CD4-positive, alpha-beta T cell treated with Interleukin-6 for 4 hours (primary cell): ENCODE measurements at regions not wholly inside any gene's neighbourhood (a gene's known extent, or its start where the extent isn't known, plus 50 kb on each side); places are given as distances from the start of the nearest gene placed in this dataset.
"Not testable (repeated sequence)": the region's sequence is repeated elsewhere in the genome, so short reads cannot be mapped to it uniquely, and the experiment has no call there.

ENCODE experiments used
- DNase-seq: peaks from one replicate; pipeline ENCODE4 v3.0.0-alpha.2; 2020; ENCODE audit warnings: mixed read lengths

- DNase-seq, result no peak
Measured at GRCh38 chr3:6062261-6063187, 798.4 kb upstream of the GRM7 start.

DNA sequence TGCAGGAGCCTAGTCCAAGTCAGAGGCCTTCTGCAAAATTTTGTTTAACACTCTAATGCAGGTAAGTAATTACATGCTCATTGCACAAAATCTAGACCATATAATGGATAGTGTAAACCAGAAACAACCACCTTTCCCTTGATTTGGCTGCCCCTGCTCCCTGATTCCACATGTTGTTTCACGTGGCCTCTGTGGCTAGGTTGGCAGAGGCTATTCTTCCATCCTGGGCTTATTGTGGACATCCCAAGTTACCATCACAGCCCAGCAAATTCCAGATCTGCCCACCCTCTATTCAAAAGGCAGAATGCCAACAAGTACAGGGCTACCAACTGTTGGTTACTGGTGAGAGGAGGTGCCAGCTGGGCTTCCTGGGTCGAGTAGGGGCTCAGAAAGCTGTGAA lies 794.5 kb upstream of the GRM7 start:
- DNase-seq, result no peak

DNA sequence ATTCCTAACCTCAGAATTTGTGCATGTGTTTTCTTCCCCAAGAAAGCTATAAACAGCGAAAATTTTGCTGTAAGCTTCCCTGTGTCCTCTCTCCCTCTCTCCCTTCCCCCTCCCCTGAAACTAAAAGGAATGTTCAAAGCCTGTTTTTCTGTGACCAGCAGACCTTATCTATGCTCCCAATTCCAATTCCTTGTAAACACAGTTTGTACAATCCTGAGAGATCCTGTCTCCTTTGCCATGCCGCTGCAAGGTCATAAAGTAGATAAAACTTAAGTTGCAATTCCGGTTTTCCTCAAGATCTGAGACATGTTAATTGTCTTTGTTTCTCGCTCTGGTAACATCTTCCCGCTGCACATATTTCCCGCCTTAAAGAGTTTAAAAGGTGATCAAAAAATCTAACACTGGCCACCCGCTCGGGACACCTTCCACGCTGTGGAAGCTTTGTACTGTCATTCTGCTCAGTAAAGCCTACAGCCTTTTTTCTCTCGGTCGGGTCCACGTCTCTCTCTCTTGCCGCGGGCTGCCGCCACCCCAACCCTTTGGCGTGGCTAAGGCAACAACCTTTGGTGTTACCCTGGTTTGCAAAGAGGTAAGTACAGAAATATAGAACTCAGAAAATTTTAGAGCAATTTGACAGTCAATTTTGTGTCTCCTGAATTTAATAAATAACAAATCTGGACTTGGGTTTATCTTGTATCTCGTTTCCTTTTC lies 793.9 kb upstream of the GRM7 start:
- DNase-seq, result not testable (repeated sequence)

DNA sequence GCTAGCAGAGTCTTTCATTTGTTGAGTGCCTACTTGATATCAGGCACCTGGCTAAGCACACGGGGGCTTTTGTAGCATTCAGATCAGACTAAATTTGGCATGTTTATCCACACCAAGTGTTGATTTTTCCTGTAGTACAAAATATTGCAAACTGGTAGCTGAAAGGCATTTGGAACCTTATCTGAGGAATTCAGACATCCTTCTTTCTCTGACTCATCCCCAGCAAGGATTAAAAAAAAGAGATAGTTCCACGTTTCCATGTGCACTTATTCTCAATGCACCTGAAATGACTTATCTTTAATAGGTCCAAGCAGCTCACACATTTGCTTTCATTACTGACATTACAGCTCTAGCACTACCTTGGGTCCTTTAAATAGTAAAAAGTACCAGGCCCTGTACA lies 786.0 kb upstream of the GRM7 start:
- DNase-seq, result no peak

- DNase-seq, result no peak
Measured at GRCh38 chr3:6078436-6078835, 782.5 kb upstream of the GRM7 start.

DNA sequence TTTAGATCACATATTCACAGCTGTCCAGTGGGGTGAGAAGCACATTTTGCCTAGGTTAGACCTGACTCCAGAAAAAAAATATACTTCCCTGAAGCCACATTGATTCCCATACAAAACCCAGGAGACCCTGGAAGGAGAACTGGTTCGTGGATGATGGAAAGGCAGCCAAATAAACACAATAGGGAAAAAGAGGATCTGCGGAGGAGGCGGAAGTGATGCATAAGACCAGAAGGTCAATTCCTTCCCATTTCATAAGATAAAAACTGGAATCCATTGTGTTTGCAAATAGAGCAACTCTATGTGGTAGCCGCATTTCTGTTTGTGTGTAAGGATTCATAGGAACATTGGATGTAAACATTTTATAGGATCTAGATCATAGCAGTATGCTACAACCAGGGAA lies 781.9 kb upstream of the GRM7 start:
- no peak for DNase-seq

- no peak for DNase-seq
Measured at GRCh38 chr3:6079561-6080179, 781.2 kb upstream of the GRM7 start.

GRCh38 chr3:6088433-6088832 lies 772.5 kb upstream of the GRM7 start:
- DNase-seq, result no peak

- no peak for DNase-seq
Measured at GRCh38 chr3:6089780-6090179, 771.1 kb upstream of the GRM7 start.

GRCh38 chr3:6091262-6091661 lies 769.7 kb upstream of the GRM7 start:
- DNase-seq, result no peak

DNA sequence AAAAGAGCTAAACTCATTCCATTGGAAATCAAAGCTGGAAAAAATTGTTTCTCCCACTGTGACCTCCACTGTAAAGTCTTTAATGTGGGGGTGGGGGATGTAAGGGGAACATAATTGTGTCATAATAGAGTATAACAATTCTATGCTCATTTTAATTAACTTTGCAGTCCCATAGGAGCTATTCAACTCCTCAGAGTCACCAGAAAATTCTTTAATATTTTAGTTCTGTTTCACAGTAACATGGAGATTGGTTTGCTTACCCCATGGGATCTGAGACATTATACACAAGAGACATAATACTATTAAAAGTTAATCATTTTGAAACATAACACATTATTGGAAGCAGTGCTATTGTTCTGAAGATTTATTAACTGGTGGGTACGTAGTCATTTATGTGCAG lies 765.9 kb upstream of the GRM7 start:
- DNase-seq, result no peak

- DNase-seq, result no peak
Measured at GRCh38 chr3:6097021-6097420, 763.9 kb upstream of the GRM7 start.

- no peak for DNase-seq
Measured at GRCh38 chr3:6097556-6097955, 763.4 kb upstream of the GRM7 start.

DNA sequence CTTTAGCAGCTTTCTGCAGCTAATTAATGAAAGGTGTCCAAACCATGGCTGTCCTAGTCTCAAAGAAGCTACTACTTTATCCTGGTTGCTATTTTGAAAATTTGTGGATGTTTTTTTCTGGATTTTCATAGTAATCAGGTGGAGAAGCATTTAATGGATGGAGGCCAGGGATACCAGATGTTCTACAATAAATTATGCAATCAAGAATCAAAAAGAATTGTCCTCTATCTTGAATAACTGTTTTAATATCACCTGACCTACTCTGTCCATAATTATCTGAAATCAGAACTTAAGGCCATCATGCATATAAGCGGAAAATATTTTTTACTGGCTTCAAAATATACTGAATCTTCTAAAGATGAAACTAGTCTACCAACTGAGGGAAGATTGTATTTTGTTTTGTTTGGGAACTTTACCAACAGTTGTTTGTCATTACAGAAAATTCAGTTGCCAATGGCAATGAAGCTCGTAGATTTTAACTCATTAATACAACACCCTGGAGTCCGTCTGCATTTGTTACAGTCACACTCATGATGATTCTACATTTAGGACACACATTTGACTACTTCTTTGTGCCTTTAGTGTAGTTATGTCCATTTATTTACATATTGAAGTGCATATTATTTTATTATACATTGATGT lies 762.3 kb upstream of the GRM7 start:
- no peak for DNase-seq

DNA sequence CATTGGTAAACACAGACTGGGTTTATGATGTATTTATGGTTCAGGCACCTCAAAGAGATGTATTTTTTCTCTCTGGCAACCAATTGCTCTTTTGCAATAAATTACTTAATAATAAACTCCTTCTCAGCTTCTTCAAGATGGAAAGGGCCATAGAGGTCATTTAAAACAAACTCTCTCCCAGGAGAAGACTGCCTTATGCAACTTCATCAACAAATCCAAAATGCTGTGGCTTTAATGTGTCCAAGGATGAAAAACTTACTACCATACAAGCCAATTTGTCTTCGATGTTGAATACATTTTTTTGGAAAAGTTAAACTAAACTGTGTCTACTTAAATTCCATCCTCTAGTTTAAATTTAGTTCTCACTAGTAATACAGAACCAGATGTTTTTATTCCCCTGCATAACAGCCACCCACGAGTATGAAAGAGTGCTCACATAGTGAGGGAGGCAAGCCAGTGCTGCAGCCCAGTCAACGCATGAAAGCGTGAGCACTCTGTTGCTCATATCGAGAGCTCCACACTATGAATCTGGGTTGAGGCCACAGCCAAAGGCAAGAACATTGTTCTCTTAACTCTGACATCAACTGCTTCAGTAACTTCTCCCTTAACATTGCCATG lies 761.3 kb upstream of the GRM7 start:
- no peak for DNase-seq

GRCh38 chr3:6105187-6105586 lies 755.7 kb upstream of the GRM7 start:
- DNase-seq, result no peak

DNA sequence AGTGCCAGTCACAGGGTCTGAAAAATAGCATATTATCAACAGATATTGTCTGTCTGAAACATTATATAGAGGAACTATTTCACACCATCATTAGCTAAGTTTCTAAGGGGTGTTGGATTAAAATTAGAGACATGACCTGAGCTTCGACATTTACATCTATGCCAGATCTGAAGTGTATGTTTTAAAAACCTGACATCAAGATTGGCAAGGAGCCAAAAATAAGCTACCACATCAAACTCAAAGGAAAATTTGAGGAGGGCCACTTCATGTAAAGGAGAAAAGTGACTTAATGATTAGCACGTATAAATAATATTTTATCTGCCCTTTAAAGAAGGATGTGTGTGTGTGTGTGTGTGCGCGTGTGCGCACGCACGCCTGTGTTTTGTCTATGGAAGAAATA lies 752.0 kb upstream of the GRM7 start:
- DNase-seq, result no peak

- no peak for DNase-seq
Measured at GRCh38 chr3:6110451-6110850, 750.5 kb upstream of the GRM7 start.

GRCh38 chr3:6112546-6112945 lies 748.4 kb upstream of the GRM7 start:
- DNase-seq, result no peak

GRCh38 chr3:6113338-6113737 lies 747.6 kb upstream of the GRM7 start:
- DNase-seq, result no peak

GRCh38 chr3:6119367-6119766 lies 741.5 kb upstream of the GRM7 start:
- no peak for DNase-seq

GRCh38 chr3:6120786-6121185 lies 740.1 kb upstream of the GRM7 start:
- no peak for DNase-seq

DNA sequence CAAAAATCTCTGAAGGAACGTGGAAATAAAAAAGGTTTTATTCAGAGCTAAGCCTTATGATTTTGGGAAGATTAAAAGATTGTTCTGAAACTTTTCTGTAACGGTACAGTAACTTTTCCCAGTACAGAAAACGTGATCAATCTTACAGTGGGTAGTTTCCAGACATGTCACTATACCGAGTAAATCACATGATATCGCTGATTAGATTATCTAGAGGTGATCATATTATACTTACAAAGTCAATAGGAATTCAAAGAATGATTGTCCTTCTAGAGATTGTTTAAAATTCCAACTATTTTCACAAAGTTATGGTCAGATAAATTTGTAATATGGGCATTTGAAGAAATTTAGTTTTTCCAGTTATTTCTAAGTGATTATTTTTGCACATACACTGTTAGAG lies 736.0 kb upstream of the GRM7 start:
- no peak for DNase-seq
